Prostate gland (tissue), 2 donors: ENCODE measurements at regions not wholly inside any gene's neighbourhood (a gene's known extent, or its start where the extent isn't known, plus 50 kb on each side); places are given as distances from the start of the nearest gene placed in this dataset.

Experiments used
- DNase-seq: peaks from one replicate; pipeline ENCODE4 v3.0.0-alpha.2; 2019; ENCODE audit warnings: low spot score
- H3K27ac ChIP-seq, 2 donors: fragments of 200-600 bp; sonication (generic); 2 replicates each; pipeline ENCODE4 v1.5.1; 2017 to 2019
- H3K27me3 ChIP-seq: fragments of 200-600 bp; sonication (generic); replicated peaks from 2 replicates; pipeline ENCODE4 v1.5.1; 2019; ENCODE audit not compliant: insufficient read depth
- H3K36me3 ChIP-seq, 2 donors: fragments of 200-600 bp; sonication (generic); 1 replicate in 1 of 2; 2 replicates in 1 of 2; pipeline versions ENCODE4 v1.5.1 to v1.8.1; 2017 to 2019
- H3K4me1 ChIP-seq: fragments of 200-600 bp; sonication (generic); replicated peaks from 2 replicates; pipeline ENCODE4 v1.5.1; 2019
- H3K4me3 ChIP-seq, 2 donors: fragments of 200-600 bp; sonication (generic); 2 replicates each; pipeline ENCODE4 v1.5.1; 2017 to 2019
- H3K9me3 ChIP-seq: fragments of 200-600 bp; sonication (generic); 2 replicates; pipeline ENCODE4 v1.5.1; 2017
- POLR2A ChIP-seq: fragments of 450-650 bp; IDR thresholded peaks from one replicate; pipeline ENCODE4 v1.6.1; 2016; ENCODE audit warnings: antibody characterized with exemption, mild to moderate bottlenecking
- POLR2AphosphoS5 ChIP-seq: sonication (generic); formaldehyde crosslinking; IDR thresholded peaks from one replicate; pipeline ENCODE4 v1.6.1; 2017; ENCODE audit warnings: antibody characterized with exemption
- WGBS: methylation state at CpG from one replicate; pipeline ENCODE4 v1.1.5; 2018; 5-methylcytosine and 5-hydroxymethylcytosine counted together
- intact Hi-C: fragments of 100-400 bp; cut with DNase I; formaldehyde crosslinking; loops from one replicate; pipeline ENCODE4 v1.14.2; 2022
- TF ChIP-seq, protein P1 (sequence below), 4 experiments: fragments of 200-600 bp in 2 of 4; fragments of 450-650 bp in 2 of 4; sonication (generic) in 2 of 4; IDR thresholded peaks; 1 replicate in 3 of 4; 2 replicates in 1 of 4; pipeline ENCODE4 v1.5.1; 2016 to 2019; ENCODE audit warnings: antibody characterized with exemption in 4 of 4, mild to moderate bottlenecking in 2 of 4, moderate library complexity in 2 of 4

DNA sequence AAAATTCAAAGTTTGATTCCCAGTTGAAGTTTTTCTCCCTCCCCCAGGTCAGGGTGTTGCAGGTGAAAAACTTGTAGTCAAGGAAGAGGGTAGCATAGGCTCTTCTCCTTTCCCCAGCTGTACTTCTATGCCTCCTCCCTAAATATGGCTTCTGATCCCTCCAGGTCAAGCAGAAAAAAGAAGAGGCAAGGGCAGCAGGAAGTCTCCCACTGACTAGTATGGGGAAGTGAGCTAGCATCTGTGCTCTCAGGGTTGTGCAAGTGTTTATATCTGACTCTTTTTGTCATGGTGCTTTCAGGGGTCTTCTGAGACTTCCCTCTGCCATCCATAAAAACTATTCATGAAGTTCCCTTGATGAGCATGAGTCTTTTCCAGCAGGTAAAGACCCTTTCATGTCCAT is 76.0 kb downstream of the ATPSCKMT start:
- TF ChIP-seq POLR2A (no peak), POLR2AphosphoS5 (no peak)
- TF ChIP-seq, protein P1, sequence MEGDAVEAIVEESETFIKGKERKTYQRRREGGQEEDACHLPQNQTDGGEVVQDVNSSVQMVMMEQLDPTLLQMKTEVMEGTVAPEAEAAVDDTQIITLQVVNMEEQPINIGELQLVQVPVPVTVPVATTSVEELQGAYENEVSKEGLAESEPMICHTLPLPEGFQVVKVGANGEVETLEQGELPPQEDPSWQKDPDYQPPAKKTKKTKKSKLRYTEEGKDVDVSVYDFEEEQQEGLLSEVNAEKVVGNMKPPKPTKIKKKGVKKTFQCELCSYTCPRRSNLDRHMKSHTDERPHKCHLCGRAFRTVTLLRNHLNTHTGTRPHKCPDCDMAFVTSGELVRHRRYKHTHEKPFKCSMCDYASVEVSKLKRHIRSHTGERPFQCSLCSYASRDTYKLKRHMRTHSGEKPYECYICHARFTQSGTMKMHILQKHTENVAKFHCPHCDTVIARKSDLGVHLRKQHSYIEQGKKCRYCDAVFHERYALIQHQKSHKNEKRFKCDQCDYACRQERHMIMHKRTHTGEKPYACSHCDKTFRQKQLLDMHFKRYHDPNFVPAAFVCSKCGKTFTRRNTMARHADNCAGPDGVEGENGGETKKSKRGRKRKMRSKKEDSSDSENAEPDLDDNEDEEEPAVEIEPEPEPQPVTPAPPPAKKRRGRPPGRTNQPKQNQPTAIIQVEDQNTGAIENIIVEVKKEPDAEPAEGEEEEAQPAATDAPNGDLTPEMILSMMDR (IDR thresholded peaks at IDR 0.05) = no peak
- Histone ChIP-seq H3K27me3 (no peaks in the 10 kb centered on the region), H3K27ac (no peak overlapping the region), H3K9me3 (no peaks in the 10 kb centered on the region), H3K36me3 (no peaks in the 10 kb centered on the region), H3K4me3 (no peak overlapping the region), H3K4me1 (no peaks in the 10 kb centered on the region)
- intact Hi-C loops = no loop called here
- DNase-seq = no peak

GRCh38 chr5:10172247-10172646 is 77.4 kb downstream of the ATPSCKMT start:
- Histone ChIP-seq H3K27me3 (no peaks in the 10 kb centered on the region), H3K27ac (no peak overlapping the region), H3K4me3 (no peak overlapping the region), H3K4me1 (no peaks in the 10 kb centered on the region), H3K36me3 (no peaks in the 10 kb centered on the region), H3K9me3 (no peaks in the 10 kb centered on the region)
- TF ChIP-seq, protein P1 (IDR thresholded peaks at IDR 0.05) = no peak
- TF ChIP-seq POLR2A (no peak), POLR2AphosphoS5 (no peak)
- intact Hi-C loops = no loop called here
- 59% methylated on average over 1 of the region's 1 CpG for WGBS
- no peak for DNase-seq

DNA sequence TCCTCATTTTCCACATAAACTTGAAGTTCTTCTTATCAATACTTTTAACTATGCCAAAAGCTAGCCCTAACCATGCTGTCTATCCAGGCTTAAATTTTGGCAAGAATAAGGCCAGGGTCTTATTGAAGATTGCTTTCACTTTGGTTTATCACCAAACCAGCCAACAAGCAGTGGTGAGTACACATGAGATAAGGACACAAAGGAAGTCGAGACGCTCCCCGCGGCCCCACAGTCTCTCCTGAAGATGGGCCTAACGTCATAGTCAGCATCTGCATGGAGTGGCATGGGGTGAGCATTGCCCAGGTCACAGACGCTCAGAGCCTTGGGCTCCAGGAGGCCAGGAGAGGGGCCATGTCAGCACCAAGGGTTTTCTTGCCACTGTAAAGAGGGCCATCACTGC is 80.3 kb downstream of the ATPSCKMT start:
- no peaks in the 10 kb centered on the region for H3K27me3 ChIP-seq
- no peaks in the 10 kb centered on the region for H3K9me3 ChIP-seq
- TF ChIP-seq POLR2A (no peak), POLR2AphosphoS5 (no peak)
- no peak for DNase-seq
- no peaks in the 10 kb centered on the region for H3K4me1 ChIP-seq
- intact Hi-C loops = no loop called here
- no peak overlapping the region for H3K4me3 ChIP-seq
- H3K27ac ChIP-seq = no peak overlapping the region
- no peaks in the 10 kb centered on the region for H3K36me3 ChIP-seq
- 91% methylated on average over 6 of the region's 6 CpGs for WGBS

DNA sequence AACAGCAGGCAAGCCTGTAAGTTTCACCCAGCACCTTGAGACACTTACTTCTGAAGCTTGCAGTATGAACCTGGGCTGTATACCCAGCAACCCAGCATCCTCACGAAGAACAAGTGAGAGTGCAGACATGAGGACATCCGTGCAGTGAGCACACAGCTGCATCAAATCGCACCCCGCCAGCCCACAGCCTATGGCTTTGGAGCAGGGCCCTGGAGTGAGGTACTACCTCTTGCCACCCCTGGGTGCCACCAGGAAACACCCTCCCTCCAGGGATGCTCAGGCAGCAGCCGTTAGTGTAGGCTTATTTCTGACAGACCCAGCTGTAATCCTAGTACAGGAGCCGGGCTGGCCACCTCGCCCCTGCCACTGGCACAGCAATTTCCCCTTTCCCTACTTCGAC is 81.4 kb downstream of the ATPSCKMT start:
- H3K4me1 ChIP-seq = no peaks in the 10 kb centered on the region
- no peak for DNase-seq
- H3K4me3 ChIP-seq = no peak overlapping the region
- TF ChIP-seq, protein P1 (IDR thresholded peaks at IDR 0.05) = no peak
- no peak for TF ChIP-seq POLR2AphosphoS5
- no peak for TF ChIP-seq POLR2A
- H3K9me3 ChIP-seq = no peaks in the 10 kb centered on the region
- intact Hi-C loops = no loop called here
- H3K27me3 ChIP-seq = no peaks in the 10 kb centered on the region
- no peaks in the 10 kb centered on the region for H3K36me3 ChIP-seq
- no peak overlapping the region for H3K27ac ChIP-seq
- WGBS = 90% methylated on average over 8 of the region's 8 CpGs

DNA sequence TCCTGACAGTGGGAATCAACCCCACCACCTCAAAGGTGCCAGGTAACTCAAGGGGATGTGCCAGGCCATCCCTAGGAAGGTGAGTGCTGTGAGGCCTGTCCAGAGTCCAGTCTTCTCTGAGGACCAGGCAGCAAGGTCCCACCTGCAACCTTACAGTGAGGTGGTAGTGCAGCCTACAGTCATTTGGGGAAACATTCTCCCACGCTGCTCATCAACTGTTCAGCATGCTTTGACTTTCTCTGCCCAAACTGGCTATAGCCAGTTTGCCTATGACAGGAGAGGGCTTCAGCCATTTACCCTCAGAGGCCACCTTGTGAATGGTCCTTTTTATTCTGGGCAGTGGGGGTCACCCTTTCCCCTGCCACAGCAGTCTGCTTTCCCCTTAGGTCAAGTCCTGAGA is 81.9 kb downstream of the ATPSCKMT start:
- Histone ChIP-seq H3K36me3 (no peaks in the 10 kb centered on the region), H3K4me3 (no peak overlapping the region), H3K27me3 (no peaks in the 10 kb centered on the region), H3K4me1 (no peaks in the 10 kb centered on the region), H3K9me3 (no peaks in the 10 kb centered on the region), H3K27ac (no peak overlapping the region)
- DNase-seq = no peak
- intact Hi-C loops = no loop called here
- TF ChIP-seq, protein P1 (IDR thresholded peaks at IDR 0.05) = no peak
- TF ChIP-seq POLR2A (no peak), POLR2AphosphoS5 (no peak)
- 100% methylated on average over 1 of the region's 1 CpG for WGBS
